ENCODE measurements at regions not wholly inside any gene's neighbourhood (a gene's known extent, or its start where the extent isn't known, plus 50 kb on each side); places are given as distances from the start of the nearest gene placed in this dataset.

- no peak overlapping the region for H3K4me3 ChIP-seq (ENCODE audit: low read depth, poor library complexity, severe bottlenecking)
- intact Hi-C loops (cut with DNase I; ENCODE audit: low total_unique reads), result no loop called here
- DNase-seq (ENCODE audit: low spot score in 2 of 2), result no peak
- TF ChIP-seq CTCF (IDR thresholded peaks at IDR 0.05) (no peak), POLR2A (IDR thresholded peaks at IDR 0.05) (no peak)
These were observed 151.7 kb upstream of the IGFBP3 start for GRCh38 chr7:46072722-46073121.

- DNase-seq (ENCODE audit: low spot score in 2 of 2), result no peak
- no peak for TF ChIP-seq CTCF (IDR thresholded peaks at IDR 0.05)
- no peak for TF ChIP-seq POLR2A (IDR thresholded peaks at IDR 0.05)
- intact Hi-C loops (cut with DNase I; ENCODE audit: low total_unique reads), result no loop called here
- H3K4me3 ChIP-seq (ENCODE audit: low read depth, poor library complexity, severe bottlenecking), result no peak overlapping the region
- WGBS, 2 donors, result 41 to 50% methylated on average over 1 of the region's 1 CpG
These were observed 150.5 kb upstream of the IGFBP3 start for GRCh38 chr7:46071601-46072000.

- 65 to 80% methylated on average over 3 of the region's 3 CpGs for WGBS, 2 donors
- intact Hi-C loops (cut with DNase I; ENCODE audit: low total_unique reads), result no loop called here
- DNase-seq (ENCODE audit: low spot score in 2 of 2), result no peak
- no peak for TF ChIP-seq CTCF (IDR thresholded peaks at IDR 0.05)
- TF ChIP-seq POLR2A (IDR thresholded peaks at IDR 0.05), result no peak
- H3K4me3 ChIP-seq (ENCODE audit: low read depth, poor library complexity, severe bottlenecking), result no peak overlapping the region
These were observed 150.0 kb upstream of the IGFBP3 start for GRCh38 chr7:46071076-46071475.

- intact Hi-C loops (cut with DNase I; ENCODE audit: low total_unique reads), result no loop called here
- TF ChIP-seq POLR2A (IDR thresholded peaks at IDR 0.05), result no peak
- TF ChIP-seq CTCF (IDR thresholded peaks at IDR 0.05), result no peak
- no peak for DNase-seq (ENCODE audit: low spot score in 2 of 2)
- 86 to 88% methylated on average over 2 of the region's 2 CpGs for WGBS, 2 donors
- no peak overlapping the region for H3K4me3 ChIP-seq (ENCODE audit: low read depth, poor library complexity, severe bottlenecking)
These were observed 147.1 kb upstream of the IGFBP3 start for GRCh38 chr7:46068159-46068558.

- intact Hi-C loops (cut with DNase I; ENCODE audit: low total_unique reads), result no loop called here
- TF ChIP-seq CTCF (IDR thresholded peaks at IDR 0.05) (no peak), POLR2A (IDR thresholded peaks at IDR 0.05) (no peak)
- no peak overlapping the region for H3K4me3 ChIP-seq (ENCODE audit: low read depth, poor library complexity, severe bottlenecking)
- 56 to 67% methylated on average over 7 of the region's 7 CpGs for WGBS, 2 donors
- DNase-seq (ENCODE audit: low spot score in 2 of 2), result no peak
These were observed 138.4 kb upstream of the IGFBP3 start for GRCh38 chr7:46059308-46060020.
